C4-2B (cell line): ENCODE measurements at regions not wholly inside any gene's neighbourhood (a gene's known extent, or its start where the extent isn't known, plus 50 kb on each side); places are given as distances from the start of the nearest gene placed in this dataset.

Experiments
- CTCF ChIP-seq: fragments of 450-650 bp; conservative IDR thresholded peaks from 2 replicates; pipeline ENCODE4 v1.5.1; 2017; ENCODE audit warnings: mild to moderate bottlenecking
- ZFX ChIP-seq: fragments of 450-650 bp; IDR thresholded peaks from 2 replicates; pipeline ENCODE4 v1.6.1; 2017

- TF ChIP-seq CTCF (no peak), ZFX (no peak)
Measured at GRCh38 chr3:152607179-152607578, 227.8 kb upstream of the P2RY1 start.
